CD4-positive, alpha-beta T cell treated with Interleukin-21 for 1 hour (primary cell): ENCODE measurements at regions not wholly inside any gene's neighbourhood (a gene's known extent, or its start where the extent isn't known, plus 50 kb on each side); places are given as distances from the start of the nearest gene placed in this dataset.

Experiments used
- DNase-seq: peaks from one replicate; pipeline ENCODE4 v3.0.0-alpha.2; 2020

GRCh38 chr2:239472235-239472775, 71.5 kb upstream of the HDAC4 start:
- DNase-seq: no peak

GRCh38 chr2:239471011-239471792, 70.4 kb upstream of the HDAC4 start:
- no peak for DNase-seq

- no peak for DNase-seq
Observed at GRCh38 chr2:239470151-239470900, 69.5 kb upstream of the HDAC4 start.

GRCh38 chr2:239469106-239469960, 68.5 kb upstream of the HDAC4 start:
- no peak for DNase-seq

GRCh38 chr2:239468491-239469105, 67.8 kb upstream of the HDAC4 start:
- no peak for DNase-seq

GRCh38 chr2:239467956-239468490, 67.2 kb upstream of the HDAC4 start:
- no peak for DNase-seq

- no peak for DNase-seq
Observed at GRCh38 chr2:239467281-239467955, 66.6 kb upstream of the HDAC4 start.

GRCh38 chr2:239466755-239467271, 66.0 kb upstream of the HDAC4 start:
- DNase-seq: no peak

- no peak for DNase-seq
Observed at GRCh38 chr2:239466061-239466754, 65.4 kb upstream of the HDAC4 start.

- DNase-seq: no peak
Observed at GRCh38 chr2:239465017-239466001, 64.5 kb upstream of the HDAC4 start.

- no peak for DNase-seq
Observed at GRCh38 chr2:239464166-239465016, 63.6 kb upstream of the HDAC4 start.

GRCh38 chr2:239463541-239464165, 62.8 kb upstream of the HDAC4 start:
- DNase-seq: no peak

GRCh38 chr2:239462671-239463506, 62.1 kb upstream of the HDAC4 start:
- DNase-seq: no peak

GRCh38 chr2:239462191-239462515, 61.3 kb upstream of the HDAC4 start:
- DNase-seq: no peak

- no peak for DNase-seq
Observed at GRCh38 chr2:239461291-239462190, 60.7 kb upstream of the HDAC4 start.

GRCh38 chr2:239460780-239461179, 60.0 kb upstream of the HDAC4 start:
- no peak for DNase-seq
